Coronary artery (tissue), 2 donors: ENCODE measurements at regions not wholly inside any gene's neighbourhood (a gene's known extent, or its start where the extent isn't known, plus 50 kb on each side); places are given as distances from the start of the nearest gene placed in this dataset.

ENCODE experiments used
- DNase-seq: peaks from one replicate; pipeline ENCODE4 v3.0.0-alpha.2; 2017; ENCODE audit warnings: low spot score
- H3K27ac ChIP-seq, 2 donors: fragments of 200-600 bp; sonication (generic); one replicate each; pipeline ENCODE4 v1.5.1; 2016 to 2019
- H3K4me3 ChIP-seq: fragments of 200-600 bp; sonication (generic); 2 replicates; pipeline ENCODE4 v1.5.1; 2016; ENCODE audit warnings: mild to moderate bottlenecking, moderate library complexity
- CTCF ChIP-seq: fragments of 200-600 bp; sonication (generic); IDR thresholded peaks from one replicate; pipeline ENCODE4 v1.5.1; 2019; ENCODE audit warnings: antibody characterized with exemption

- no peak for DNase-seq
- TF ChIP-seq CTCF = no peak
- no peak overlapping the region for H3K27ac ChIP-seq
Observed at GRCh38 chr3:64316971-64317370, 91.7 kb upstream of the PRICKLE2 start.

GRCh38 chr3:64311424-64312061 is 86.3 kb upstream of the PRICKLE2 start:
- TF ChIP-seq CTCF = no peak
- Histone ChIP-seq H3K4me3 (no peak overlapping the region), H3K27ac (no peak overlapping the region)
- DNase-seq = no peak

More at GRCh38 chr3:64316971-64317370, 91.7 kb upstream of the PRICKLE2 start:
- no peak overlapping the region for H3K4me3 ChIP-seq

GRCh38 chr3:64308931-64309330 is 83.7 kb upstream of the PRICKLE2 start:
- H3K27ac ChIP-seq = no peak overlapping the region
- DNase-seq = no peak
- no peak overlapping the region for H3K4me3 ChIP-seq
- no peak for TF ChIP-seq CTCF

GRCh38 chr3:64306745-64307144 is 81.5 kb upstream of the PRICKLE2 start:
- DNase-seq = no peak
- TF ChIP-seq CTCF = no peak
- no peak overlapping the region for H3K4me3 ChIP-seq

GRCh38 chr3:64305731-64306130 is 80.5 kb upstream of the PRICKLE2 start:
- Histone ChIP-seq H3K27ac (no peak overlapping the region), H3K4me3 (no peak overlapping the region)
- no peak for TF ChIP-seq CTCF
- no peak for DNase-seq

More at GRCh38 chr3:64306745-64307144, 81.5 kb upstream of the PRICKLE2 start:
- H3K27ac ChIP-seq = no peak overlapping the region

GRCh38 chr3:64304828-64305410 is 79.7 kb upstream of the PRICKLE2 start:
- no peak for TF ChIP-seq CTCF
- Histone ChIP-seq H3K27ac (no peak overlapping the region), H3K4me3 (no peak overlapping the region)
- no peak for DNase-seq

GRCh38 chr3:64303881-64304280 is 78.6 kb upstream of the PRICKLE2 start:
- Histone ChIP-seq H3K4me3 (no peak overlapping the region), H3K27ac (no peak overlapping the region)
- no peak for DNase-seq
- TF ChIP-seq CTCF = no peak
